ENCODE measurements at regions not wholly inside any gene's neighbourhood (a gene's known extent, or its start where the extent isn't known, plus 50 kb on each side); places are given as distances from the start of the nearest gene placed in this dataset.

DNA sequence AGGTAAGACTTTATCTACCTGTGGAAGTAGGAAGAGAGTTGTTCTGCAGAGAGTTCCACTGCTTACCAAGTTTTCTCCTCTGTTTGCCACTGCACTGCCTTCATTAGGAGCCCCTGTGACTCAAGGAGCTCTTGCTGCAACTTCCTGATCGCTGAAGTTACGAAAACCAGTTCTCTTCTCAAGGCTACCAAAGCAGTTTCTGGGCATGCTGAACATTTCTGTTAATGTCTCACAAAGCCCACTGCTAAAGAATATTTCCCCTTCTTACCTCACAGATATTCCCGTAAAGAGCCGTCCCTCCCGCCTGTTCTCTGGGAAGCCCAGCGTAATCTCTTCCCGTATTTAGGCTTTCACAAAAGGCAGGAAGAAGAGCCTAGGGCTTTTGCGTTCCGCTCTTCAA, 82.6 kb upstream of the OXGR1 start:
- POLR2A ChIA-PET: no interaction called here
- H3K4me2 ChIP-seq (ENCODE audit: insufficient read depth, low read length): no peak overlapping the region
- CTCF ChIA-PET: interaction anchor here (0.6 to 1.4 kb wide), 2 partner anchors 10 to 358 kb away, joined by 5 to 9 read pairs; no protein-coding TSS in a partner anchor
- no peaks in the 10 kb centered on the region for H3K9me1 ChIP-seq (replicated peaks; ENCODE audit: control insufficient read depth, extremely low read depth, insufficient read depth, low read length)
- intact Hi-C loops (cut with micrococcal nuclease): no loop called here
- no peaks in the 10 kb centered on the region for H3K79me2 ChIP-seq (ENCODE audit: control insufficient read depth, insufficient read depth, low read length)
- no peaks in the 10 kb centered on the region for H4K20me1 ChIP-seq (replicated peaks; ENCODE audit: control insufficient read depth, extremely low read depth, insufficient read depth, low read length)
- H3K4me1 ChIP-seq (ENCODE audit: control insufficient read depth, extremely low read depth, insufficient read depth, low read length): no peaks in the 10 kb centered on the region
- no peak overlapping the region for H3K9ac ChIP-seq (replicated peaks; ENCODE audit: extremely low read depth, insufficient read depth, low read length)
- no peaks in the 10 kb centered on the region for H3K9me3 ChIP-seq (replicated peaks; ENCODE audit: control insufficient read depth, insufficient read depth, low read length)
- BruUV-seq (replicated peaks): no TSS peak
- peak overlapping the region in 1 of 3 experiments; percentile 32 for H3K4me3 ChIP-seq (replicated peaks in 1 of 3; ENCODE audit: insufficient read depth in 1 of 3, low read depth in 1 of 3, low read length in 3 of 3)
- H2AFZ ChIP-seq (ENCODE audit: low read depth, low read length): no peak overlapping the region
- DNase-seq (ENCODE audit: low read depth, low spot score): peak; percentile 14
- no peak overlapping the region for H3K27ac ChIP-seq (ENCODE audit: insufficient read depth, low read depth, low read length)
- peaks cover 2 to 4% of the 10 kb centered on the region in 2 experiments for H3K27me3 ChIP-seq (ENCODE audit: control insufficient read depth in 2 of 2, insufficient read depth in 2 of 2, low read length in 2 of 2)
- H3K36me3 ChIP-seq (ENCODE audit: control insufficient read depth in 2 of 2, extremely low read depth in 1 of 2, insufficient read depth in 2 of 2, low read length in 2 of 2): no peaks in the 10 kb centered on the region
- TF ChIP-seq CTCF (IDR thresholded peaks at IDR 0.05; ENCODE audit: extremely low read depth in 1 of 2, insufficient read depth in 1 of 2, low read depth in 1 of 2, low read length in 2 of 2) (no peak), MYC (IDR thresholded peaks at IDR 0.05; ENCODE audit: low read depth, low read length) (no peak), GATA2 (IDR thresholded peaks at IDR 0.05; ENCODE audit: insufficient read depth, insufficient read length, low read depth, low read length) (no peak), JUN (IDR thresholded peaks at IDR 0.05; ENCODE audit: borderline replicate concordance, insufficient read depth, insufficient read length, low read depth) (no peak), MAX (IDR thresholded peaks at IDR 0.05; ENCODE audit: insufficient read depth, insufficient read length) (no peak), FOS (IDR thresholded peaks at IDR 0.05; ENCODE audit: borderline replicate concordance, insufficient read depth, low read length) (no peak), POLR2AphosphoS5 (IDR thresholded peaks at IDR 0.05; ENCODE audit: insufficient read depth, low read depth, low read length) (no peak), POLR2A (IDR thresholded peaks at IDR 0.05; ENCODE audit: low read depth, low read length) (no peak), EZH2 (IDR thresholded peaks at IDR 0.05; ENCODE audit: borderline replicate concordance, low read depth, low read length, severe bottlenecking) (no peak)
- no peak for FAIRE-seq
- dilution Hi-C loops (cut with MboI; ENCODE audit: extremely low pct_ligation_motif_present, low sequenced_read_pairs): no loop called here

Data from endothelial cell of umbilical vein (primary cell).